Body of pancreas (tissue), 4 donors: ENCODE measurements at regions not wholly inside any gene's neighbourhood (a gene's known extent, or its start where the extent isn't known, plus 50 kb on each side); places are given as distances from the start of the nearest gene placed in this dataset.

Experiments used
- ATAC-seq: fragments of 150-250 bp; one replicate; pipeline ENCODE4 v1.9.1; 2016
- DNase-seq, 4 donors: peaks; one replicate each; pipeline ENCODE4 v3.0.0-alpha.2; 2019
- H3K27ac ChIP-seq, 4 donors: fragments of 200-600 bp; sonication (generic); 1 replicate in 3 of 4; 2 replicates in 1 of 4; pipeline versions ENCODE4 v1.5.1 to v1.6.1; 2016 to 2019; ENCODE audit warnings: mild to moderate bottlenecking in 1 of 4, mixed read lengths in 1 of 4, moderate library complexity in 1 of 4
- H3K27me3 ChIP-seq, 2 donors: fragments of 200-600 bp; sonication (generic); one replicate each; pipeline ENCODE4 v1.6.0; 2016; ENCODE audit warnings: mild to moderate bottlenecking in 1 of 2
- H3K36me3 ChIP-seq, 2 donors: fragments of 200-600 bp; sonication (generic); replicated peaks in 1 of 2; 2 replicates each; pipeline ENCODE4 v1.5.1; 2016; ENCODE audit warnings: low read depth in 2 of 2; ENCODE audit not compliant: insufficient read depth in 1 of 2
- H3K4me1 ChIP-seq: fragments of 200-600 bp; sonication (generic); one replicate; pipeline ENCODE4 v1.6.0; 2016
- H3K4me3 ChIP-seq, 2 donors: fragments of 200-600 bp; sonication (generic); 1 replicate in 1 of 2; 2 replicates in 1 of 2; pipeline ENCODE4 v1.5.1; 2016 to 2019
- H3K9me3 ChIP-seq, 3 donors: fragments of 200-600 bp; sonication (generic); 1 replicate in 2 of 3; 2 replicates in 1 of 3; pipeline ENCODE4 v1.5.1; 2016
- CTCF ChIP-seq, 7 experiments: fragments of 450-650 bp in 4 of 7; fragments of 200-600 bp in 3 of 7; sonication (generic) in 3 of 7; IDR thresholded peaks; one replicate each; pipeline ENCODE4 v1.5.1; 2016 to 2019; ENCODE audit warnings: antibody characterized with exemption in 7 of 7
- POLR2A ChIP-seq, 3 donors: fragments of 450-650 bp; IDR thresholded peaks; one replicate each; pipeline ENCODE4 v1.6.1; 2016; ENCODE audit warnings: antibody characterized with exemption in 3 of 3, mild to moderate bottlenecking in 2 of 3
- WGBS, 2 donors: methylation state at CpG; one replicate each; pipeline ENCODE4 v1.1.5; 2017; 5-methylcytosine and 5-hydroxymethylcytosine counted together
- intact Hi-C: fragments of 100-400 bp; cut with DNase I; formaldehyde crosslinking; loops from one replicate; pipeline ENCODE4 v1.15.1; 2023

DNA sequence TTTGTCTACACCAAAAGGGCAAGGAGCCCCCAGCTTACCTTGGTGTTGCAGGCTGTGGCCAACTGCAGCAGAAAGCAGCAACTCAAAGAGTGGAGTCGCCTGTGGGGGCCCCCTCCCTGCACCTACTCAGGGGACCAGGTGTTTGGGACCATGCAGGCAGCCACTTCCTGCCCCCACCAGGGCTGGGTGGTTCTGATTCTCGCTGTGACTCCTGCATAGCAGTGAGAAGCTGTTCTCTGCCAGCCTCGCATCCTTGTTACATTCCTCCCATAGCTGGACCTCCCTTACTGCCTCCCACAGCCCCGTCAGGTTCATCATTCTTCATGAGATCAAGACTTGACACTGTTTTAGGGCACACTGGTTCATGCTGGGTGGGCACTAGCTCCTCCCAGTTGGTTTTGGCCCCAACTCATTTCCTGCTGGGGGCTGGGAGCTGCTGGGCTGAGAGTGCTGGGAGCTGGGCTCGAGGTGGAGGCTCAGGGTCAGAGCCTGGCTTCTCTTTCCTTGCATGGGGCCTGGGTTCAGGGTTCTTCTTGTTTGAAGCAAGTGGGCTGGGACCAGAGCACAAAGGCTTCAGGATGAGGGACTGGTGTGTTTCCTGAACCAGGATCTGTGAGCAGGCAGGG, 146.9 kb upstream of the C1orf174 start:
- no peaks in the 10 kb centered on the region for H3K4me1 ChIP-seq
- H3K36me3 ChIP-seq, result no peaks in the 10 kb centered on the region
- DNase-seq, result no peak
- no peaks in the 10 kb centered on the region for H3K27me3 ChIP-seq
- no peak for ATAC-seq
- no peaks in the 10 kb centered on the region for H3K9me3 ChIP-seq
- intact Hi-C loops, result no loop called here
- no peak overlapping the region for H3K27ac ChIP-seq
- no peak for TF ChIP-seq CTCF (IDR thresholded peaks at IDR 0.05)
- no peak for TF ChIP-seq POLR2A (IDR thresholded peaks at IDR 0.05)
- H3K4me3 ChIP-seq, result no peak overlapping the region
- WGBS, 2 donors, result 27 to 33% methylated on average over 5 of the region's 5 CpGs

DNA sequence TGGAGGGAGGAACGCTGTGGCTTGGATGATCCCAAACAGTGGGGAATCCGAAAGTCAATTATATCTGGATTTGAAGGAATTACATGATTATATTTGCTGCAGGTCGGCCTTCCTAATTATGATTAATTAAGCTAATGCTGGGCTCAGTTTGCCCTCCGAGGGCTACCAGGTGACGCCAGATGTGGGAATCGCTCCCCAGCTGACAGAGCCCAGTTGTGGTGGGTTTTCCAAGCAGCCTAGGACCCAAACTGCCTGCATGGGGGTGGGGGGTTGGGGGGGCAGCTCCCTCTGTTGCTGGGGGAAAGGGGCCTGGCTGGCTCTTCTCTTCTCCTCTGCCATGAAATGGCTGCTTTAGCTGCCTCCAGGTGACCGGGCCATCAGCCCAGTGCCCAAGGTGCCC, 147.6 kb upstream of the C1orf174 start:
- H3K36me3 ChIP-seq, result no peaks in the 10 kb centered on the region
- intact Hi-C loops, result no loop called here
- no peak overlapping the region for H3K27ac ChIP-seq
- no peaks in the 10 kb centered on the region for H3K9me3 ChIP-seq
- no peaks in the 10 kb centered on the region for H3K27me3 ChIP-seq
- H3K4me1 ChIP-seq, result no peaks in the 10 kb centered on the region
- no peak overlapping the region for H3K4me3 ChIP-seq
- DNase-seq (no peak), ATAC-seq (no peak)
- TF ChIP-seq CTCF (IDR thresholded peaks at IDR 0.05) (no peak), POLR2A (IDR thresholded peaks at IDR 0.05) (no peak)
- 52 to 58% methylated on average over 6 to 7 of the region's 7 CpGs for WGBS, 2 donors

- intact Hi-C loops, result no loop called here
- ATAC-seq (no peak), DNase-seq (no peak)
- Histone ChIP-seq H3K27ac (no peak overlapping the region), H3K36me3 (no peaks in the 10 kb centered on the region), H3K4me1 (no peaks in the 10 kb centered on the region), H3K27me3 (no peaks in the 10 kb centered on the region), H3K9me3 (no peaks in the 10 kb centered on the region), H3K4me3 (no peak overlapping the region)
- TF ChIP-seq POLR2A (IDR thresholded peaks at IDR 0.05) (no peak), CTCF (IDR thresholded peaks at IDR 0.05) (no peak)
- 38% methylated on average over 14 of the region's 14 CpGs; no CpG with 5 or more reads in 1 of the 2 donors for WGBS, 2 donors
Observed at GRCh38 chr1:4048076-4048475, 148.0 kb upstream of the C1orf174 start.

- Histone ChIP-seq H3K27ac (no peak overlapping the region), H3K36me3 (no peaks in the 10 kb centered on the region), H3K9me3 (no peaks in the 10 kb centered on the region), H3K27me3 (no peaks in the 10 kb centered on the region), H3K4me3 (no peak overlapping the region), H3K4me1 (no peaks in the 10 kb centered on the region)
- 48 to 66% methylated on average over 4 to 9 of the region's 9 CpGs for WGBS, 2 donors
- DNase-seq (no peak), ATAC-seq (no peak)
- intact Hi-C loops, result no loop called here
- TF ChIP-seq CTCF (IDR thresholded peaks at IDR 0.05), result no peak
- no peak for TF ChIP-seq POLR2A (IDR thresholded peaks at IDR 0.05)
Observed at GRCh38 chr1:4048921-4049320, 148.8 kb upstream of the C1orf174 start.

DNA sequence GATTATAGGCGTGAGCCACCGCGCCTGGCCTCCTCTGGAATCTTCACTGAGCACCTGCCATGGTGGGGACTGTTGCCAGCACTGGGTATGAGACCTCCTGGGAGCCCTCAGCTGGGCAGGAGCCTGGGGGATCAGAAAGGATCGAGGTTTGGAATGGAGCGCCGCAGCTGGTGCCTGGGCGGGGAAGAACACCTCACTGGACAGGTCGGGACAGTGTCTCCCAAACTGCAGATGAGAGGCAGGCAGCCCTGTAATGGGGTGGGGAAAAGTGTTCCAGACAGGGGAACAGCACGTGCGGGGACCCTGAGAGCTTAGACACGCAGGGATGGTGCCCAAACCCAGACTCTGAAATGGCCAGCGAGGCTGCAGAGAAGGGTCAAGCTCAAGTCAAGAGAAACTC, 150.9 kb upstream of the C1orf174 start:
- WGBS, 2 donors, result 64 to 75% methylated on average over 11 to 12 of the region's 12 CpGs
- no peak overlapping the region for H3K27ac ChIP-seq
- intact Hi-C loops, result no loop called here
- no peaks in the 10 kb centered on the region for H3K4me1 ChIP-seq
- no peaks in the 10 kb centered on the region for H3K9me3 ChIP-seq
- H3K27me3 ChIP-seq, result no peaks in the 10 kb centered on the region
- DNase-seq (no peak), ATAC-seq (no peak)
- H3K36me3 ChIP-seq, result no peaks in the 10 kb centered on the region
- TF ChIP-seq CTCF (IDR thresholded peaks at IDR 0.05), result no peak
- TF ChIP-seq POLR2A (IDR thresholded peaks at IDR 0.05), result no peak
- no peak overlapping the region for H3K4me3 ChIP-seq
